ENCODE measurements at regions not wholly inside any gene's neighbourhood (a gene's known extent, or its start where the extent isn't known, plus 50 kb on each side); places are given as distances from the start of the nearest gene placed in this dataset.

DNA sequence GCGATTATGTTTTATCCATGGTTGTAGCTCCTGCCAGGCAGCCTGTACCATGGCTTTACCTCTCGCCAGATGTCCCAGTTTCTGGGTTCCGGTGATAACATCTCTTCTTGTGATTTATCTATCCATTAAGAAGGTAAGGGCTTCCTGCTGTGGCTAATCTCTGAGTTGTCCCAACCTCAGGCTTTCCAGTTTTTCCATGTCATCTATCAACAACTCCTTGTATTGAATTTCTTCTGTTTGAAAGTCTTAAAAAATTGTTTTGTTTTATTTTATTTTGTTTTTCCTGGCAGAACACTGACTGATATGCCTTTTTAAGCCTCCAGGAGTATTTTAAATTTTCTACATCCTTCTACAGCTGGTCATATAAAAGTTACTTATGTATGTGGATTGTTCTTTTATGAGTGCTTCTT is 241.9 kb downstream of the ANTXR2 start:
- H3K27ac Mint-ChIP-seq = no peak overlapping the region

DNA sequence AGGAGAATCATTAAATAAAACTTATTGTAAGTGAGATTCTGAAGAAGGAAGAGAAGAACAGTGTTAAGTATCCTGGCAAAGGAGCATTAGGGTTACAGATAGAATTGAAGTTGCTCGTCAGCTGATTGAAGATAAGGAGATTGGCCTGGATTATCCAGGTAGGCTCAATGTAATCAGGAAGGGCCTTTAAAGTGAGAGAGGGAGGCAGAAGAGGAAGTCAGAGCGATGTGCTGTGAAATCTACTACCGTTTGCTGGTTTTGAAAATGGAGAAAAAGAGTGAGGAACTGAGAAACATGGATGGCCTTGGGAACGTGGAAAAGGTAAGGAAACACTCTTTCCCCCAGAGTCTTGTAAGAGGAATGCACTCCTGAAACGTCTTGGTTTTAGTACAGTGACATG is 245.7 kb downstream of the ANTXR2 start:
- Mint-ChIP-seq H3K27ac (no peak overlapping the region), H3K36me3 (peaks cover 15% of the 10 kb centered on the region), H3K4me1 (peaks cover 4% of the 10 kb centered on the region), H3K4me3 (no peak overlapping the region), H3K27me3 (ENCODE audit: low read depth) (no peaks in the 10 kb centered on the region; the same call in 1 of the 2 replicates), H3K9me3 (peaks cover 29% of the 10 kb centered on the region)
- ATAC-seq = no peak
- CTCF ChIA-PET = no interaction called here
- POLR2A ChIA-PET = no interaction called here
- no peak for TF ChIP-seq NFYB (CRISPR knock-in tag; conservative IDR thresholded peaks at IDR 0.05; ENCODE audit: low read depth)
- TF ChIP-seq, protein P1, sequence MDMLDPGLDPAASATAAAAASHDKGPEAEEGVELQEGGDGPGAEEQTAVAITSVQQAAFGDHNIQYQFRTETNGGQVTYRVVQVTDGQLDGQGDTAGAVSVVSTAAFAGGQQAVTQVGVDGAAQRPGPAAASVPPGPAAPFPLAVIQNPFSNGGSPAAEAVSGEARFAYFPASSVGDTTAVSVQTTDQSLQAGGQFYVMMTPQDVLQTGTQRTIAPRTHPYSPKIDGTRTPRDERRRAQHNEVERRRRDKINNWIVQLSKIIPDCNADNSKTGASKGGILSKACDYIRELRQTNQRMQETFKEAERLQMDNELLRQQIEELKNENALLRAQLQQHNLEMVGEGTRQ (CRISPR knock-in tag; IDR thresholded peaks at IDR 0.05) = no peak
- TF ChIP-seq CDX4 (CRISPR knock-in tag; IDR thresholded peaks at IDR 0.05; ENCODE audit: borderline replicate concordance) = no peak
- no peak for TF ChIP-seq ZNF317 (CRISPR knock-in tag; IDR thresholded peaks at IDR 0.05; ENCODE audit: borderline replicate concordance, low read depth)
- no peak for TF ChIP-seq TEAD4 (CRISPR knock-in tag; IDR thresholded peaks at IDR 0.05)
- no peak for TF ChIP-seq OVOL2 (CRISPR knock-in tag; IDR thresholded peaks at IDR 0.05; ENCODE audit: borderline replicate concordance)
- no peak for DNase-seq (ENCODE audit: low spot score)

More for the DNA sequence above, 241.9 kb downstream of the ANTXR2 start:
- TF ChIP-seq, protein P2, sequence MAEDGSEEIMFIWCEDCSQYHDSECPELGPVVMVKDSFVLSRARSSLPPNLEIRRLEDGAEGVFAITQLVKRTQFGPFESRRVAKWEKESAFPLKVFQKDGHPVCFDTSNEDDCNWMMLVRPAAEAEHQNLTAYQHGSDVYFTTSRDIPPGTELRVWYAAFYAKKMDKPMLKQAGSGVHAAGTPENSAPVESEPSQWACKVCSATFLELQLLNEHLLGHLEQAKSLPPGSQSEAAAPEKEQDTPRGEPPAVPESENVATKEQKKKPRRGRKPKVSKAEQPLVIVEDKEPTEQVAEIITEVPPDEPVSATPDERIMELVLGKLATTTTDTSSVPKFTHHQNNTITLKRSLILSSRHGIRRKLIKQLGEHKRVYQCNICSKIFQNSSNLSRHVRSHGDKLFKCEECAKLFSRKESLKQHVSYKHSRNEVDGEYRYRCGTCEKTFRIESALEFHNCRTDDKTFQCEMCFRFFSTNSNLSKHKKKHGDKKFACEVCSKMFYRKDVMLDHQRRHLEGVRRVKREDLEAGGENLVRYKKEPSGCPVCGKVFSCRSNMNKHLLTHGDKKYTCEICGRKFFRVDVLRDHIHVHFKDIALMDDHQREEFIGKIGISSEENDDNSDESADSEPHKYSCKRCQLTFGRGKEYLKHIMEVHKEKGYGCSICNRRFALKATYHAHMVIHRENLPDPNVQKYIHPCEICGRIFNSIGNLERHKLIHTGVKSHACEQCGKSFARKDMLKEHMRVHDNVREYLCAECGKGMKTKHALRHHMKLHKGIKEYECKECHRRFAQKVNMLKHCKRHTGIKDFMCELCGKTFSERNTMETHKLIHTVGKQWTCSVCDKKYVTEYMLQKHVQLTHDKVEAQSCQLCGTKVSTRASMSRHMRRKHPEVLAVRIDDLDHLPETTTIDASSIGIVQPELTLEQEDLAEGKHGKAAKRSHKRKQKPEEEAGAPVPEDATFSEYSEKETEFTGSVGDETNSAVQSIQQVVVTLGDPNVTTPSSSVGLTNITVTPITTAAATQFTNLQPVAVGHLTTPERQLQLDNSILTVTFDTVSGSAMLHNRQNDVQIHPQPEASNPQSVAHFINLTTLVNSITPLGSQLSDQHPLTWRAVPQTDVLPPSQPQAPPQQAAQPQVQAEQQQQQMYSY (CRISPR knock-in tag; IDR thresholded peaks at IDR 0.05) = no peak
- TF ChIP-seq NFATC4 (CRISPR knock-in tag; IDR thresholded peaks at IDR 0.05) (no peak), AR (CRISPR knock-in tag; IDR thresholded peaks at IDR 0.05) (no peak)
- TF ChIP-seq, protein P3, sequence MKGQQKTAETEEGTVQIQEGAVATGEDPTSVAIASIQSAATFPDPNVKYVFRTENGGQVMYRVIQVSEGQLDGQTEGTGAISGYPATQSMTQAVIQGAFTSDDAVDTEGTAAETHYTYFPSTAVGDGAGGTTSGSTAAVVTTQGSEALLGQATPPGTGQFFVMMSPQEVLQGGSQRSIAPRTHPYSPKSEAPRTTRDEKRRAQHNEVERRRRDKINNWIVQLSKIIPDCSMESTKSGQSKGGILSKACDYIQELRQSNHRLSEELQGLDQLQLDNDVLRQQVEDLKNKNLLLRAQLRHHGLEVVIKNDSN (CRISPR knock-in tag; IDR thresholded peaks at IDR 0.05) = no peak
- H3K36me3 Mint-ChIP-seq = peaks cover 2% of the 10 kb centered on the region
- ChIA-PET CTCF (no interaction called here), POLR2A (no interaction called here)
- no peak for DNase-seq (ENCODE audit: low spot score)
- 0 out of 2 replicates have a peak, but pooled peaks cover 4% of the 10 kb centered on the region for H3K4me1 Mint-ChIP-seq
- no peak for ATAC-seq
- H3K4me3 Mint-ChIP-seq = no peak overlapping the region
- H3K27me3 Mint-ChIP-seq (ENCODE audit: low read depth) = no peaks in the 10 kb centered on the region
- H3K9me3 Mint-ChIP-seq = peaks cover 12% of the 10 kb centered on the region

GRCh38 chr4:79823148-79823763 is 249.8 kb downstream of the ANTXR2 start:
- peaks cover 4% of the 10 kb centered on the region for H3K4me1 Mint-ChIP-seq
- peaks cover 29% of the 10 kb centered on the region for H3K9me3 Mint-ChIP-seq
- no peaks in the 10 kb centered on the region; the same call in 1 of the 2 replicates for H3K27me3 Mint-ChIP-seq (ENCODE audit: low read depth)
- no peak for ATAC-seq
- H3K36me3 Mint-ChIP-seq = peaks cover 15% of the 10 kb centered on the region
- no peak overlapping the region for H3K27ac Mint-ChIP-seq
- POLR2A ChIA-PET = no interaction called here
- H3K4me3 Mint-ChIP-seq = no peak overlapping the region
- CTCF ChIA-PET = no interaction called here
- DNase-seq (ENCODE audit: low spot score) = no peak
- TF ChIP-seq ETV6 (CRISPR knock-in tag; IDR thresholded peaks at IDR 0.05) = no peak
- TF ChIP-seq NR1H2 (CRISPR knock-in tag; IDR thresholded peaks at IDR 0.05) = no peak
- TF ChIP-seq CTCF (IDR thresholded peaks at IDR 0.05) = no peak
- TF ChIP-seq, protein P4, sequence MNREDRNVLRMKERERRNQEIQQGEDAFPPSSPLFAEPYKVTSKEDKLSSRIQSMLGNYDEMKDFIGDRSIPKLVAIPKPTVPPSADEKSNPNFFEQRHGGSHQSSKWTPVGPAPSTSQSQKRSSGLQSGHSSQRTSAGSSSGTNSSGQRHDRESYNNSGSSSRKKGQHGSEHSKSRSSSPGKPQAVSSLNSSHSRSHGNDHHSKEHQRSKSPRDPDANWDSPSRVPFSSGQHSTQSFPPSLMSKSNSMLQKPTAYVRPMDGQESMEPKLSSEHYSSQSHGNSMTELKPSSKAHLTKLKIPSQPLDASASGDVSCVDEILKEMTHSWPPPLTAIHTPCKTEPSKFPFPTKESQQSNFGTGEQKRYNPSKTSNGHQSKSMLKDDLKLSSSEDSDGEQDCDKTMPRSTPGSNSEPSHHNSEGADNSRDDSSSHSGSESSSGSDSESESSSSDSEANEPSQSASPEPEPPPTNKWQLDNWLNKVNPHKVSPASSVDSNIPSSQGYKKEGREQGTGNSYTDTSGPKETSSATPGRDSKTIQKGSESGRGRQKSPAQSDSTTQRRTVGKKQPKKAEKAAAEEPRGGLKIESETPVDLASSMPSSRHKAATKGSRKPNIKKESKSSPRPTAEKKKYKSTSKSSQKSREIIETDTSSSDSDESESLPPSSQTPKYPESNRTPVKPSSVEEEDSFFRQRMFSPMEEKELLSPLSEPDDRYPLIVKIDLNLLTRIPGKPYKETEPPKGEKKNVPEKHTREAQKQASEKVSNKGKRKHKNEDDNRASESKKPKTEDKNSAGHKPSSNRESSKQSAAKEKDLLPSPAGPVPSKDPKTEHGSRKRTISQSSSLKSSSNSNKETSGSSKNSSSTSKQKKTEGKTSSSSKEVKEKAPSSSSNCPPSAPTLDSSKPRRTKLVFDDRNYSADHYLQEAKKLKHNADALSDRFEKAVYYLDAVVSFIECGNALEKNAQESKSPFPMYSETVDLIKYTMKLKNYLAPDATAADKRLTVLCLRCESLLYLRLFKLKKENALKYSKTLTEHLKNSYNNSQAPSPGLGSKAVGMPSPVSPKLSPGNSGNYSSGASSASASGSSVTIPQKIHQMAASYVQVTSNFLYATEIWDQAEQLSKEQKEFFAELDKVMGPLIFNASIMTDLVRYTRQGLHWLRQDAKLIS (CRISPR knock-in tag; IDR thresholded peaks at IDR 0.05; ENCODE audit: borderline replicate concordance) = no peak
- no peak for TF ChIP-seq PREB (CRISPR knock-in tag; IDR thresholded peaks at IDR 0.05; ENCODE audit: borderline replicate concordance)
